Naive thymus-derived CD8-positive, alpha-beta T cell (primary cell): ENCODE measurements at regions not wholly inside any gene's neighbourhood (a gene's known extent, or its start where the extent isn't known, plus 50 kb on each side); places are given as distances from the start of the nearest gene placed in this dataset.
"Not testable (repeated sequence)": the region's sequence is repeated elsewhere in the genome, so short reads cannot be mapped to it uniquely, and the experiment has no call there.

Source experiments
- ATAC-seq, 2 donors: fragments of 150-1000 bp; cut with Tn5 transposase in 1 of 2; sonication (Bioruptor Pico), chemical (Tn5 transposase) in 1 of 2; 1 replicate in 1 of 2; 2 replicates in 1 of 2; pipeline ENCODE4 v1.10.0; 2021; ENCODE audit warnings: mild to moderate bottlenecking in 2 of 2, moderate library complexity in 2 of 2
- POLR2A ChIA-PET: fragments of 350-600 bp; sonication (Branson Sonifier 250); formaldehyde crosslinking; loops from one replicate; lab custom pipeline; 2021; ENCODE audit warnings: antibody characterized with exemption; lab: Charles Lee
- DNase-seq, 10 donors: peaks; one replicate each; pipeline versions ENCODE4 v3.0.0 to v3.0.0-alpha.2; 2020 to 2022
- H3K27ac Mint-ChIP-seq, 10 donors: one replicate each; pipeline ENCODE4 v1.8.0; 2020 to 2022; ENCODE audit warnings: mild to moderate bottlenecking in 10 of 10, mixed read lengths in 10 of 10, moderate library complexity in 4 of 10, inconsistent platforms in 1 of 10
- H3K27me3 Mint-ChIP-seq, 5 donors: one replicate each; pipeline ENCODE4 v1.8.0; 2021 to 2022; ENCODE audit warnings: mixed read lengths in 5 of 5
- H3K36me3 Mint-ChIP-seq, 3 donors: one replicate each; pipeline ENCODE4 v1.8.0; 2020 to 2022; ENCODE audit warnings: mixed read lengths in 3 of 3, mild to moderate bottlenecking in 2 of 3, inconsistent platforms in 1 of 3
- H3K4me1 Mint-ChIP-seq, 4 donors: one replicate each; pipeline ENCODE4 v1.8.0; 2021 to 2022; ENCODE audit warnings: mixed read lengths in 4 of 4
- H3K4me3 Mint-ChIP-seq, 10 donors: one replicate each; pipeline ENCODE4 v1.8.0; 2020 to 2022; ENCODE audit warnings: mild to moderate bottlenecking in 10 of 10, mixed read lengths in 10 of 10, moderate library complexity in 6 of 10, inconsistent platforms in 1 of 10
- H3K9me3 Mint-ChIP-seq, 9 donors: one replicate each; pipeline ENCODE4 v1.8.0; 2020 to 2022; ENCODE audit warnings: mixed read lengths in 9 of 9, mild to moderate bottlenecking in 3 of 9, inconsistent platforms in 1 of 9, moderate library complexity in 1 of 9

DNA sequence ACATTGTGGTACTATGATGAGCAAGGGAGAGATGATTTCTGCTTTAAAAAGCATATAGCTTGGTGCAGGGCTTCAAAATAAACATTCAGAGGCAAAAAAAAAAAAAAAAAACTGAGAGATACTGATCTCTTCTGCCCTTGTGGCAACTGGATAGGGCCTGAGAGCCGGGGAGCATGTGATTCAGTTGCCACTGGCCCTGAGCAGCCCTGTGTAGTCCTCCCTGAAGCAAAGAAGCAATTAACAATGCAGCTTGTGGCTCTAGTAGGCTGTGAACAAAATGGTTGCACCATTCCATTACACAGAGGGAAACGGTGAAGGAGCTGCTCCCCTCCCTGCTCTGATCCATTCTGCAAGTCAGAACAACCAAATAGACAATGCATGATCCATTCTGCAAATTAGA, 347.5 kb upstream of the DAB2 start:
- no peaks in the 10 kb centered on the region for H3K4me1 Mint-ChIP-seq
- no peak for DNase-seq
- H3K36me3 Mint-ChIP-seq = no peaks in the 10 kb centered on the region
- H3K4me3 Mint-ChIP-seq = no peak overlapping the region
- H3K27ac Mint-ChIP-seq = no peak overlapping the region
- ATAC-seq = no peak
- POLR2A ChIA-PET = no interaction called here
- H3K9me3 Mint-ChIP-seq = no peaks in the 10 kb centered on the region
- peaks cover 5 to 29% (median 15%) of the 10 kb centered on the region in 5 donors for H3K27me3 Mint-ChIP-seq

DNA sequence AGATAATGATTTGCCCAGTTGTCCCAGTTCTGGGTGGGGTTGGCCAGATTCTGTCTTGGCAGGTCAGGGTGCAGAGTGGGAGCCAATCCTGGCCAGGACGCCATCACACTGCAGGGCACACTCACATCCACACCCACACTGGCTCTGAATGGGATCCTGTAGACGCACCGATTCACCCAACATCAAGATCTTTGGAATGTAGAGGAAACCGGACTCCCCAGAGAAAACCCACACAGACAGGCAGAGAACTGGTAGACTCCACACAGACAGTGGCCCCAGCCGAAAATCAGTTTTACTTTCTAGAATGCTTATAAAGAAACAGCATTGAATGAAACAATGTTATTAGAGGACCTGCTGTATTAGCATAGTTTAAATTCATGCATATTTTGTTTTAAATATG, 343.1 kb upstream of the DAB2 start:
- Mint-ChIP-seq H3K27ac (no peak overlapping the region), H3K9me3 (no peaks in the 10 kb centered on the region), H3K27me3 (peaks cover 14 to 36% (median 17%) of the 10 kb centered on the region in 5 donors), H3K4me1 (no peaks in the 10 kb centered on the region), H3K4me3 (no peak overlapping the region), H3K36me3 (no peaks in the 10 kb centered on the region)
- no peak for DNase-seq
- ATAC-seq = no peak
- POLR2A ChIA-PET = no interaction called here

DNA sequence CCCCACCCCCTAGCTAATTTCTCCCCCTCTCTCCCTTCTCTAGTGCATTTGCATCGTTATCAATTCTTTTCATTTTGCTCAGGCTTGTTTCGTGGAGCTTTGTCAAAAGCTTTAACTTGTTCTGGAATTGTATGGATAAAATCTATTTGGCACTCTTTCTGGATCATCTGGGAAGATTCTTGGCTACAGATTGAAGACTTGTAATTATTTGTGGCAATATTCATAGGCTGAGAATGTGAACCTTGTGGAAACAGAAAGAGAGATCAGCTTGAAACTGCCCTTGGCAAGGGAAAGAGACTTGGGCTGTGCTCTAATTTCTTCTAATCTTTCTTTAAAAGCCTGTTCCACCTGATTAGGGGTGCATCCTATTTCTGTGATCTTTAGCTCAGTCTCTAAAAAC, 340.6 kb upstream of the DAB2 start:
- no peaks in the 10 kb centered on the region for H3K4me1 Mint-ChIP-seq
- POLR2A ChIA-PET = no interaction called here
- DNase-seq = no peak
- peaks cover 4 to 17% (median 14%) of the 10 kb centered on the region in 5 donors for H3K27me3 Mint-ChIP-seq
- H3K9me3 Mint-ChIP-seq = no peaks in the 10 kb centered on the region
- H3K36me3 Mint-ChIP-seq = no peaks in the 10 kb centered on the region
- no peak overlapping the region for H3K27ac Mint-ChIP-seq
- no peak overlapping the region for H3K4me3 Mint-ChIP-seq
- no peak for ATAC-seq

DNA sequence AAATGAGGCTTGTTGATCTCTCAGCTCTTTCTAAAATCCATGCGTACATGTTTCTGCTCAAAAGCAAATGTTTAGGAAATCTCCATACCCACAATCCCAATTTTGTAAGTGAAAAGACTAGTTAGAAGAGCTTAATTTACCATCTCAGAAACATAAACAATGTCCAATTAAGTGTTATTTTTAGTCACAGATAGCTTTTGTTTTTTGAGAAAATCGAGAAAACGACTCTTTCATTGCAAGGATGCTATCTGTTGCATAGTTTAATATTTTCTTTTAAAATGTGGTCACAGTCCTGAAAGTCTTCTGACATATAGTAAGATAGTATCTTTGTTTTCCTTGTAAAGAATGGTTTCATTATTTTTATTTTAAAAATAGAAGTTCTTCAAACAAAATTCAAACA, 338.0 kb upstream of the DAB2 start:
- Mint-ChIP-seq H3K4me1 (no peaks in the 10 kb centered on the region), H3K36me3 (no peaks in the 10 kb centered on the region), H3K9me3 (no peaks in the 10 kb centered on the region), H3K27me3 (peaks cover 1 to 15% (median 12%) of the 10 kb centered on the region in 5 donors), H3K4me3 (no peak overlapping the region), H3K27ac (no peak overlapping the region)
- DNase-seq (no peak), ATAC-seq (no peak)
- POLR2A ChIA-PET = no interaction called here

DNA sequence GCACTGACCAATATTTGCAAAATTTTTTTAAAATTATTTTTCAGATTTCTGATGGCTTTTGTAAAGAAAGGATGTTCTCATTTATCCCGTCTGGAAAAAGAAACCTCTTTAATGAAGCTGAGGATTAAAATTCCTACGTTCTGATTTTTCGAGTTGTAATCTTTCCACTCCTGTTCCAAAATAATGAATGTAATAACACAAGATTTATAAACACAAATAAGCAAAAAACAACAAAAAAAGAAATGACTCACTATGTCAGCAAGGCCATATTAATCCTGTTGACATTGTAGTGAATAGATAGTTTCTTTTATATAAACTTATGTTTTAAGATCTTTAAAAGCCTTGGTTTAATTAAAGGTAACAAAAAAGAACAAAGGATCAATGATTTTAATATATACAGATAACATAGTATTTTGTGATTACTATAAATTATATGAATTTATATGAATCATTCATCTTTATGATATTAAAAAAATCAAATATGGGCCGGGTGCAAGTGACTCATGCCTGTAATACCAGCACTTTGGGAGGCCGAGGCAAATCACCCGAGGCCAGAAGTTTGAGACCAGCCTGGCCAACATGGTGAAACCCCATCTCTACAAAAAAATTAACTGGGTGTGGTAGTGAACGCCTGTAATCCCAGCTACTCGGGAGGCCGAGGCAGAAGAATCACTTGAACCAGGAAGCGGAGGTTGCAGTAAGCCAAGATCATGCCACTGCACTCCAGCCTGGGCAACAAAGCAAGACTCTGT, 336.6 kb upstream of the DAB2 start:
- no peaks in the 10 kb centered on the region for H3K4me1 Mint-ChIP-seq
- H3K4me3 Mint-ChIP-seq = no peak overlapping the region
- no peaks in the 10 kb centered on the region for H3K36me3 Mint-ChIP-seq
- DNase-seq = no peak
- POLR2A ChIA-PET = no interaction called here
- peaks cover 0 to 9% (median 2%) of the 10 kb centered on the region in 5 donors for H3K27me3 Mint-ChIP-seq
- ATAC-seq = no peak
- no peaks in the 10 kb centered on the region for H3K9me3 Mint-ChIP-seq
- H3K27ac Mint-ChIP-seq = no peak overlapping the region

DNA sequence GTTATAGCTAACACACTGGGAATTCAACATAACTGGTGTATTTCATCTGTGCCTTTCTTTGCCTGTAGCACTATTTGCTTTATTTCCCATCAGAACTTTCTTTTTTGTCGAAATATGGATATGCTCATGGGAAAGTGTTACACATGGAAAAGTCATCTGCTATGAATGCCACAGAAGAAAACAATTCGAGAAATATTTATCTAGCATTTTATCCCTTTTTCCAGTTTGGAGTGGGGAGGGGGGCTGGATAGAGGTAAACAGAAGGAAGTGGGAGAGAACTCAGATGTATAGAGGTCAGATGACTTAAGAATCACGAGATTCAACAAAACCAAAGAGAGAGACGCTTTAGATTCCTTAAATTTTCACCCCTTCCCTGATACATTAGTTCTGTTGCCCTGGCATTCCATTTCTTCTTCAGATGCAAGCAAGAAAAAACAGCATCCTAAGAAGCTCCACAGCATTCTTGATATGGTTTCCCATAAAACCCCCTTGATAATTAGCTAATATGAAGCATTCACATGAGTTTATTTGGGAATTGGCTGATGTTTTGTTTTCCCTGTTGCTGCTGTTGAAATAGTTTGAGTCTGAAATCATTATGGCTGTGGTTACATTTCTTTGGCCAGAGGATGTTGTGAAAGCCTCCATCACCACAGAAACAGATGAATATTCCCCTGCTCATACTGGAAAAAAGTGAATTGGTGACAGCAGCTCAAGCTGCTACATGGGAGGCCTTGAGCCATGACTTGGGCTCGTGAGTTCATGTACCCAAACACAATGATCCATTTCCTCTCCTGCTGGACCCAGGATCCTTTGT, 335.8 kb upstream of the DAB2 start:
- POLR2A ChIA-PET = no interaction called here
- Mint-ChIP-seq H3K27me3 (peaks cover 0 to 9% (median 2%) of the 10 kb centered on the region in 5 donors), H3K27ac (no peak overlapping the region), H3K4me1 (no peaks in the 10 kb centered on the region), H3K36me3 (no peaks in the 10 kb centered on the region), H3K9me3 (no peaks in the 10 kb centered on the region), H3K4me3 (no peak overlapping the region)
- DNase-seq = no peak
- no peak for ATAC-seq

DNA sequence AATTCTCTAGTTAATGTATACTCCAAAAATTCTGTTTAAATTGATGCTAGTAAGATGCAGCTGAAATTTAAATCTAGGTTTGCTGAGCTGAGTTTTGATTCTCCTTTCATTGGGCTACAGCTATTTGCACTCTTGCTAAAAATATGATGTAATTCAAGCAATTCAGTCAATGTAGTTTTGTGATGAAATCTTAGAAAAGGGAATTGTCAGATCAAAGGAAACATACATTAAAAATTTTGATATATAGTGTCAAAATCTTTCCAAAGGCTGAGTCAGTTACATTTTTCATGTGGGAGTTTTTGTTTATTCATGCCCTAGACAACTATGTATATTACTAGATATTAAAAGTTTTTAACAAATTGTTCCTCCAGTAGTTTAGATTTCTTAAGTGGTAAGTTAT, 334.9 kb upstream of the DAB2 start:
- POLR2A ChIA-PET = no interaction called here
- no peak for ATAC-seq
- H3K27ac Mint-ChIP-seq = no peak overlapping the region
- no peak overlapping the region for H3K4me3 Mint-ChIP-seq
- H3K27me3 Mint-ChIP-seq = peaks cover 0 to 4% (median 0%) of the 10 kb centered on the region in 5 donors
- no peaks in the 10 kb centered on the region for H3K4me1 Mint-ChIP-seq
- no peaks in the 10 kb centered on the region for H3K36me3 Mint-ChIP-seq
- no peaks in the 10 kb centered on the region for H3K9me3 Mint-ChIP-seq
- DNase-seq = no peak

DNA sequence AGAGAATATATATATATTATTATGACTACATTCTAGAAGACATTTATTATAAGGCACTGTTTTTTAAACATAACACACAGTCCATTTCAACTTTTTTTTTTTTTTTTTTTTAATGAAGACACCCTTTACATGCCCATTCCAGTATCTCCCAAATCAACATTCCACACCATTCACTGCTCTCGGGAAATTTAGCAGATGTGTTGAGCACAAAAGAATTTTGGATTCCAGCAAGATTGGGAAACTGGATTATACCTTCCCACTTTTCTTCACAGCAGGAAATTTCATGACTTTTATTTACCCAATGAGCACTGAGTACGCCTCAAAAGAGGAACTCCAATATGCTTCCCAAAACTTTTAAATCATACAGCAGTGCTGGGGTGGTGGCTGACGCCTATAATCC, 333.6 kb upstream of the DAB2 start:
- Mint-ChIP-seq H3K9me3 (peaks cover 0 to 5% (median 3%) of the 10 kb centered on the region in 9 donors), H3K27ac (no peak overlapping the region), H3K27me3 (peaks cover 0 to 9% (median 5%) of the 10 kb centered on the region in 5 donors), H3K36me3 (peaks cover 0 to 4% (median 0%) of the 10 kb centered on the region in 3 donors), H3K4me1 (no peaks in the 10 kb centered on the region), H3K4me3 (no peak overlapping the region)
- ATAC-seq (no peak), DNase-seq (no peak)
- POLR2A ChIA-PET = no interaction called here

DNA sequence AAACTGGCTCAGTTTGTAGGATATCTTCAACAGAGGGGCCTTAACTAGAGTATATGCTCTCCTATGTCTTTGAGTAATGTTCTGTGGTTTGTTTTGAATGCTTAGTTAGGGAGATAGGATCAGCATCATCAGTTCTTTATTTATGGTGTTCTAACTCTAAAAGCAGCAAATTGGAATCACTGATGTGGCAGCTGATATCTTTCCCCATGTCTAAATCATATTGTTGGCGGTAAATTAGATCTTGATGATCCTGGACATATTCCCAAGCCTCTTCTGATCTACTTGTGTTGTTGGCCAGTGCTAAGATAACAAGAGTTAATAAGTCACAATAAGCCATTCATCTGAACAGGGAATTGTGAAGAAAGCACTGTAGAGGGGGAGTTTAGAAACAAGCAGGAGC, 332.4 kb upstream of the DAB2 start:
- Mint-ChIP-seq H3K36me3 (peaks cover 0 to 9% (median 0%) of the 10 kb centered on the region in 3 donors), H3K27ac (no peak overlapping the region), H3K4me1 (no peaks in the 10 kb centered on the region), H3K4me3 (no peak overlapping the region), H3K9me3 (peaks cover 0 to 9% (median 3%) of the 10 kb centered on the region in 9 donors), H3K27me3 (peaks cover 0 to 20% (median 7%) of the 10 kb centered on the region in 5 donors)
- DNase-seq = no peak
- ATAC-seq = no peak
- POLR2A ChIA-PET = no interaction called here

DNA sequence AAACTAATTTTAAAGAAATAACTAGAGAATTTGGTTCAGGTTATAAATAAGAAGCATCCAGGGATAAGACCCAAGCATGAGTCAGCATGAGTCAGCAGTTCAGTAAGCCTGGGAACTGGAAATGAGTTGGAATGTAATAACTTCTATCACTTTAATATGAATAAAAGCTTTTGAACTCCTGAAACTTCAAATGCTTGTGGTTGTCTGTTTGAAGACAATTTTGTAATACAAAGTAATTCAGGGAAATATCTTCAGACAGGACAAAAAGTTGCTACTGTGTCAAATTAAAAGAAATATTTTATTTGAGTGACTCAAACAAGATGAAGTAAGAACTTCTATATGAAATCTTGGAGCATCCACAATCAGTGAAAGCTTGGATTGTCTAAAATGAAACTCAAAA, 331.2 kb upstream of the DAB2 start:
- Mint-ChIP-seq H3K36me3 (peaks cover 0 to 9% (median 0%) of the 10 kb centered on the region in 3 donors), H3K27ac (no peak overlapping the region), H3K4me3 (no peak overlapping the region), H3K9me3 (peaks cover 0 to 9% (median 3%) of the 10 kb centered on the region in 9 donors), H3K27me3 (peaks cover 0 to 20% (median 7%) of the 10 kb centered on the region in 5 donors), H3K4me1 (no peaks in the 10 kb centered on the region)
- DNase-seq = no peak
- no peak for ATAC-seq
- POLR2A ChIA-PET = no interaction called here

DNA sequence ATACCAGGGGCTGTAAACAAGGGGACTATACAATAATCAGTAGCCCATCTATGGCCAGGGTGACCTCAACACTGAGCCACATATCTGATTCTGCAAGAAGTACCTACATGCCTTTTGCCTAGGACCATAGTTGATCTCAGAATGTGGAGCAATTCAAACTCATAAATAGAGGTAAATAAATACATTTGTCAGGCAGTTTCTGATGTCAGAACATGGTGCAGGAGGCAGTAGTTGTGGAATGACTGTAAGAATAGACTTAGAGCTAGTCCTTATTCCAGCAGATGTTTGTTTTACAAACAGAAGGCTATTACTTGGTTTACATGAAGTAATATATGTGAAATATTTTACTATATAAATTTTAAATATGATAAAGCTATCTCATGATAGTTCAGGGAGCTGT, 330.7 kb upstream of the DAB2 start:
- DNase-seq = no peak
- Mint-ChIP-seq H3K4me1 (no peaks in the 10 kb centered on the region), H3K27me3 (peaks cover 0 to 20% (median 5%) of the 10 kb centered on the region in 5 donors), H3K9me3 (peaks cover 0 to 9% (median 3%) of the 10 kb centered on the region in 9 donors), H3K4me3 (no peak overlapping the region), H3K27ac (no peak overlapping the region), H3K36me3 (peaks cover 0 to 9% (median 0%) of the 10 kb centered on the region in 3 donors)
- ATAC-seq = no peak
- POLR2A ChIA-PET = no interaction called here

DNA sequence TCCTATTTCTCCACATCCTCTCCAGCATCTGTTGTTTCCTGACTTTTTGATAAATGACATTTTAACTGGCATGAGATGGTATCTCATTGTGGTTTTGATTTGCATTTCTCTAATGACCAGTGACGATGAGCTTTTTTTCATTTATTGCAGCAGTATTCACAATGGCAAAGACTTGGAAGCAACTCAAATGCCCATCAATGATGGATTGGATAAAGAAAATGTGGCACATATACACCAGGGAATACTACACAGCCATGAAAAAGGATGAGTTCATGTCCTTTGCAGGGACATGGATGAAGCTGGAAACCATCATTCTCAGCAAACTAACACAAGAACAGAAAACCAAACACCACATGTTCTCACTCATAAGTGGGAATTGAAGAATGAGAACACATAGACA, 329.0 kb upstream of the DAB2 start:
- H3K27ac Mint-ChIP-seq, ATAC-seq, H3K36me3 Mint-ChIP-seq, H3K9me3 Mint-ChIP-seq, DNase-seq, H3K4me3 Mint-ChIP-seq, POLR2A ChIA-PET, H3K4me1 Mint-ChIP-seq: not testable (repeated sequence)
- H3K27me3 Mint-ChIP-seq = peaks cover 0 to 20% (median 5%) of the 10 kb centered on the region in 5 donors

DNA sequence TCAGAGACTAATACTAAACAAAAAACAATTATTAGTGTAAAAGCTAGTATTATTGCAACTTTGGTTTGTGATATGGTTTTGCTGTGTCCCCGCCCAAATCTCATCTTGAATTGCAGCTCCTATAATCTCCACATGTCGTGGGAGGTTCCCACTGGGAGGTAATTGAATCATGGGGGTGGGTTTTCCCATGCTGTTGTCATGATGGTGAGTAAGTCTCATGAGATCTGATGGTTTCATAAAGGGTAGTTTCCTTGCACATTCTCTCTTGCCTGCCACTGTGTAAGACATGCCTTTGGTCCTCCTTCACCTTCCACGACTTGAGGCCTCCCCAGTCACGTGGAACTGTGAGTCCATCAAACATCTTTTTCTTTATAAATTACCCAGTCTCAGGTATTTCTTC, 325.9 kb upstream of the DAB2 start:
- H3K27me3 Mint-ChIP-seq = peaks cover 0 to 20% (median 5%) of the 10 kb centered on the region in 5 donors
- no peak for ATAC-seq
- peaks cover 0 to 9% (median 3%) of the 10 kb centered on the region in 9 donors for H3K9me3 Mint-ChIP-seq

More for the DNA sequence above, 325.9 kb upstream of the DAB2 start:
- Mint-ChIP-seq H3K36me3 (peaks cover 0 to 9% (median 0%) of the 10 kb centered on the region in 3 donors), H3K27ac (no peak overlapping the region), H3K4me1 (no peaks in the 10 kb centered on the region), H3K4me3 (no peak overlapping the region)
- DNase-seq = no peak
- POLR2A ChIA-PET = no interaction called here
